ENCODE measurements at regions not wholly inside any gene's neighbourhood (a gene's known extent, or its start where the extent isn't known, plus 50 kb on each side); places are given as distances from the start of the nearest gene placed in this dataset.

DNA sequence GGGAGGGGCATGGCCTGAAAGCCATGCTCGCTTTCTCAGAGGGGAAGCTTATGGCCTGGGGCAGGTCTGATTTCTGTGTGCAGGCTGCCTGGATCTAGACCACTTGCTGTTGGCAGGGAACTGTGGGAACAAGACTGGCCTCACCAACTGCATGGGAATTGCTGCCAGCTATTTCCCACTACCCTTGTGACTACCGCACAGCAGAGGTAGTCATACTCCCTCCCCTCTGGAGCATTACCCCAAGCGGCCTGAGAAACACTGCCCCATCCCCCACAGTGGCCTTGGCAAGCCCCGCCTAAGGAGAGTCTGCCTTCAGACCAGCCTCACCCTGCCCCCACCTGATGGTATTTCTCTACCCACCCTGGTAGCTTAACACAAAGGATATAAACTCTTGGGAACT lies 199.4 kb upstream of the CADM2 start:
- Histone ChIP-seq H3K27me3 (replicated peaks; ENCODE audit: insufficient read depth) (no peaks in the 10 kb centered on the region), H3K4me3 (no peak overlapping the region), H3K9me3 (no peaks in the 10 kb centered on the region), H3K36me3 (no peaks in the 10 kb centered on the region), H3K27ac (no peak overlapping the region), H3K4me1 (ENCODE audit: control insufficient read depth in 1 of 2, low read depth in 2 of 2) (no peaks in the 10 kb centered on the region)
- DNase-seq (ENCODE audit: low spot score): no peak
- no peak for ATAC-seq (ENCODE audit: insufficient number of reproducible peaks, low FRiP score, low read depth)
- TF ChIP-seq, protein P1, sequence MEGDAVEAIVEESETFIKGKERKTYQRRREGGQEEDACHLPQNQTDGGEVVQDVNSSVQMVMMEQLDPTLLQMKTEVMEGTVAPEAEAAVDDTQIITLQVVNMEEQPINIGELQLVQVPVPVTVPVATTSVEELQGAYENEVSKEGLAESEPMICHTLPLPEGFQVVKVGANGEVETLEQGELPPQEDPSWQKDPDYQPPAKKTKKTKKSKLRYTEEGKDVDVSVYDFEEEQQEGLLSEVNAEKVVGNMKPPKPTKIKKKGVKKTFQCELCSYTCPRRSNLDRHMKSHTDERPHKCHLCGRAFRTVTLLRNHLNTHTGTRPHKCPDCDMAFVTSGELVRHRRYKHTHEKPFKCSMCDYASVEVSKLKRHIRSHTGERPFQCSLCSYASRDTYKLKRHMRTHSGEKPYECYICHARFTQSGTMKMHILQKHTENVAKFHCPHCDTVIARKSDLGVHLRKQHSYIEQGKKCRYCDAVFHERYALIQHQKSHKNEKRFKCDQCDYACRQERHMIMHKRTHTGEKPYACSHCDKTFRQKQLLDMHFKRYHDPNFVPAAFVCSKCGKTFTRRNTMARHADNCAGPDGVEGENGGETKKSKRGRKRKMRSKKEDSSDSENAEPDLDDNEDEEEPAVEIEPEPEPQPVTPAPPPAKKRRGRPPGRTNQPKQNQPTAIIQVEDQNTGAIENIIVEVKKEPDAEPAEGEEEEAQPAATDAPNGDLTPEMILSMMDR (IDR thresholded peaks at IDR 0.05): no peak

DNA sequence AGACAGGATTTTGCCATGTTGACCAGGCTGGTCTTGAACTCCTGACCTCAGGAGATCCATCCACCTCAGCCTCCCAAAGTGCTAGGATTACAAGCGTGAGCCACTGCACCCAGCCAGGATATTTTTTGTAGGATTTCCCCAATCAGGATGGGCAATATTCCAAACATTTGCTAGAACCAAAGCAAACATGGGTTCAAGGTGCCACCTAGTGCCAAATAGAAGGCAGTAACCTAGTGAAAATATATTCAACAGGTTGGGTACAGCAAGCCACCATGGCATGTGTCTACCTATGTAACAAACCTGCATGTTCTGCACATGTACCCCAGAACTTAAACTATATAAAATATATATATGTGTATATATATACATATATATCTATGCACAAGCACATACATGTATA lies 185.9 kb upstream of the CADM2 start:
- H3K4me1 ChIP-seq (ENCODE audit: control insufficient read depth in 1 of 2, low read depth in 2 of 2): no peaks in the 10 kb centered on the region
- H3K27ac ChIP-seq: no peak overlapping the region

GRCh38 chr3:84783281-84783680 lies 175.5 kb upstream of the CADM2 start:
- no peak for ATAC-seq (ENCODE audit: insufficient number of reproducible peaks, low FRiP score, low read depth)

More for the DNA sequence above, 185.9 kb upstream of the CADM2 start:
- Histone ChIP-seq H3K27me3 (replicated peaks; ENCODE audit: insufficient read depth) (no peaks in the 10 kb centered on the region), H3K36me3 (no peaks in the 10 kb centered on the region), H3K9me3 (no peaks in the 10 kb centered on the region), H3K4me3 (no peak overlapping the region)
- DNase-seq (ENCODE audit: low spot score) (no peak), ATAC-seq (ENCODE audit: insufficient number of reproducible peaks, low FRiP score, low read depth) (no peak)
- TF ChIP-seq, protein P1 (IDR thresholded peaks at IDR 0.05): no peak

GRCh38 chr3:84789961-84790360 lies 168.8 kb upstream of the CADM2 start:
- TF ChIP-seq, protein P1 (IDR thresholded peaks at IDR 0.05): no peak
- DNase-seq (ENCODE audit: low spot score): no peak
- Histone ChIP-seq H3K4me1 (ENCODE audit: control insufficient read depth in 1 of 2, low read depth in 2 of 2) (no peaks in the 10 kb centered on the region), H3K27me3 (replicated peaks; ENCODE audit: insufficient read depth) (no peaks in the 10 kb centered on the region), H3K36me3 (no peaks in the 10 kb centered on the region), H3K27ac (no peak overlapping the region), H3K9me3 (no peaks in the 10 kb centered on the region), H3K4me3 (no peak overlapping the region)
- ATAC-seq (ENCODE audit: insufficient number of reproducible peaks, low FRiP score, low read depth): no peak

More at GRCh38 chr3:84783281-84783680, 175.5 kb upstream of the CADM2 start:
- H3K9me3 ChIP-seq: no peaks in the 10 kb centered on the region
- no peaks in the 10 kb centered on the region for H3K27me3 ChIP-seq (replicated peaks; ENCODE audit: insufficient read depth)
- H3K27ac ChIP-seq: no peak overlapping the region
- TF ChIP-seq, protein P1 (IDR thresholded peaks at IDR 0.05): no peak
- no peaks in the 10 kb centered on the region for H3K36me3 ChIP-seq
- DNase-seq (ENCODE audit: low spot score): no peak
- no peak overlapping the region for H3K4me3 ChIP-seq
- no peaks in the 10 kb centered on the region for H3K4me1 ChIP-seq (ENCODE audit: control insufficient read depth in 1 of 2, low read depth in 2 of 2)

DNA sequence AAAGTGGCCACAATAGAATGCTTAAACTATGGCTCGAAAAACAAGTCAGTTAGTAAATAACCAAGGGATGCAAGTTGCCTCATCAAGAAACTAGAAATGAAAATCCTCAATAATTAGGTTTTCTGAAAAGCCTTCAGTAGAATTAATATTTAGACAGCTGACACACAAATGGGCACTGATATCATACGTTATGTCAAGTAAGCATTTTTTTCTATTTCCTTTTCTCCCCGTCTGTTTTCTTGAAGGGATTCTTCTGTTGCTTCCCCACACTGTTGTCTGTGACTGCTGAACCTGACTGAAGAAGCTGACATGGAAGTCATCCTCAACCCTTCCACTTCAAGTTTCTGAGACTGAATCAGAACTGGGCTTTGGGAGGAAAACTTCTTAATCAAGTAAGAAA lies 151.8 kb upstream of the CADM2 start:
- TF ChIP-seq, protein P1 (IDR thresholded peaks at IDR 0.05): no peak
- Histone ChIP-seq H3K4me1 (ENCODE audit: control insufficient read depth in 1 of 2, low read depth in 2 of 2) (no peaks in the 10 kb centered on the region), H3K36me3 (no peaks in the 10 kb centered on the region), H3K9me3 (no peaks in the 10 kb centered on the region), H3K4me3 (no peak overlapping the region), H3K27me3 (replicated peaks; ENCODE audit: insufficient read depth) (no peaks in the 10 kb centered on the region), H3K27ac (no peak overlapping the region)
- no peak for ATAC-seq (ENCODE audit: insufficient number of reproducible peaks, low FRiP score, low read depth)
- DNase-seq (ENCODE audit: low spot score): no peak

Measured in thoracic aorta (tissue), 2 donors.